Lower lobe of right lung (tissue), 2 donors: ENCODE measurements at regions not wholly inside any gene's neighbourhood (a gene's known extent, or its start where the extent isn't known, plus 50 kb on each side); places are given as distances from the start of the nearest gene placed in this dataset.

Source experiments
- ATAC-seq, 2 donors: fragments of 200-7000 bp; cut with Tn5 transposase; one replicate each; pipeline ENCODE4 v1.9.1; 2020 to 2022; ENCODE audit warnings: mild to moderate bottlenecking in 2 of 2, moderate library complexity in 2 of 2
- DNase-seq: peaks from one replicate; pipeline ENCODE4 v3.0.0-alpha.2; 2020
- H3K27ac ChIP-seq: fragments of 200-600 bp; one replicate; pipeline ENCODE4 v1.8.0; 2022
- H3K27me3 ChIP-seq: fragments of 200-600 bp; one replicate; pipeline ENCODE4 v1.8.0; 2022; ENCODE audit warnings: low read depth
- H3K36me3 ChIP-seq: fragments of 200-600 bp; one replicate; pipeline ENCODE4 v1.8.0; 2022; ENCODE audit warnings: mild to moderate bottlenecking
- H3K4me1 ChIP-seq: fragments of 200-600 bp; one replicate; pipeline ENCODE4 v1.8.0; 2022
- H3K4me3 ChIP-seq: fragments of 200-600 bp; one replicate; pipeline ENCODE4 v1.8.0; 2022; ENCODE audit warnings: mild to moderate bottlenecking
- H3K9me3 ChIP-seq: fragments of 200-600 bp; one replicate; pipeline ENCODE4 v1.8.0; 2022
- CTCF ChIP-seq: fragments of 200-600 bp; IDR thresholded peaks from one replicate; pipeline ENCODE4 v1.8.0; 2022; ENCODE audit warnings: antibody characterized with exemption, mild to moderate bottlenecking
- intact Hi-C: fragments of 100-400 bp; cut with DNase I; formaldehyde crosslinking; loops from one replicate; pipeline ENCODE4 v1.11.0; 2022
- donor health status: DM: no; HTN: yes; CAD: no; lungs with severe emphysema.

DNA sequence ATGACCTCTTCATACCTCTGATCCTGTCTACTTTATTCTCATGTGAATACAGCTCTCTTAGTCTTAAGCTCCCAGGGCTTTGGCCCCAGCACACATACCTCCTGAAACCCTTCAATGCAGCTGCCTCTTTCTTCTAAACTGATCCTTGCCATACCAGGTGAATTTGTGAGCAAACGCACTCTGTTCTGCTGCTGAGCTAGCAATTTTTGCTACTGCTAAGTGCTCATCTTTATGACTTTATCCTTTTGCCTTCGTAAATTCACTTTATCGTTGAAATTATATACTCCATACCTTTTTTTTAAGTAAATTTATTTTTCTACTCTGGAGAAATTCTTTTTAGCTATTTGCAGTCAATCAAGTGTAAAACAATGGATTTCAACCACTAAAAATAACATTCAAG, 287.7 kb downstream of the CMPK2 start:
- Histone ChIP-seq H3K9me3 (no peaks in the 10 kb centered on the region), H3K27ac (no peak overlapping the region), H3K36me3 (no peaks in the 10 kb centered on the region), H3K27me3 (no peaks in the 10 kb centered on the region), H3K4me1 (no peaks in the 10 kb centered on the region), H3K4me3 (no peak overlapping the region)
- intact Hi-C loops, result no loop called here
- no peak for TF ChIP-seq CTCF
- ATAC-seq (no peak), DNase-seq (no peak)

DNA sequence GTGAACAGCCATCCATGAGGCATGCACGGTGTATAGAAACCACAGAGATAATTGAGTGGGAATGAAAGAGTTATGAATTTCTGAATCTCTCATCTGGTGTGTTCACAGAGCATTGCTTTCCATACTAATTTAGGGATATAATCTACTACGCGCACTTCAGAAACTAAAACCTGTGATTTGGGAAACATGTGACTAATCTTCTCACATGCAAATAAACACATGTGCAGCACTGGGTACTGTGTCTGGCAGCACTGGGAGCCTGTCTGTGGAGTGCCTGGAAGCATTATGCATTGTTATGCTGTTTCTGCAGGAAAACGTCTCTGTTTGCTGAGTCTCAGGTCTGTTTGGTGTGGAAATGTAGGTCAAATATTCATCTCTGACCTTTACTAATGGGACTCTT, 287.3 kb downstream of the CMPK2 start:
- intact Hi-C loops, result no loop called here
- Histone ChIP-seq H3K4me1 (no peaks in the 10 kb centered on the region), H3K9me3 (no peaks in the 10 kb centered on the region), H3K36me3 (no peaks in the 10 kb centered on the region), H3K27ac (no peak overlapping the region), H3K4me3 (no peak overlapping the region), H3K27me3 (no peaks in the 10 kb centered on the region)
- no peak for DNase-seq
- no peak for ATAC-seq
- no peak for TF ChIP-seq CTCF

- Histone ChIP-seq H3K4me1 (no peaks in the 10 kb centered on the region), H3K36me3 (no peaks in the 10 kb centered on the region), H3K9me3 (no peaks in the 10 kb centered on the region), H3K27ac (no peak overlapping the region), H3K27me3 (no peaks in the 10 kb centered on the region), H3K4me3 (no peak overlapping the region)
- ATAC-seq (no peak), DNase-seq (no peak)
- no peak for TF ChIP-seq CTCF
- intact Hi-C loops, result no loop called here
Measured at GRCh38 chr2:6579281-6579680, 286.4 kb downstream of the CMPK2 start.

DNA sequence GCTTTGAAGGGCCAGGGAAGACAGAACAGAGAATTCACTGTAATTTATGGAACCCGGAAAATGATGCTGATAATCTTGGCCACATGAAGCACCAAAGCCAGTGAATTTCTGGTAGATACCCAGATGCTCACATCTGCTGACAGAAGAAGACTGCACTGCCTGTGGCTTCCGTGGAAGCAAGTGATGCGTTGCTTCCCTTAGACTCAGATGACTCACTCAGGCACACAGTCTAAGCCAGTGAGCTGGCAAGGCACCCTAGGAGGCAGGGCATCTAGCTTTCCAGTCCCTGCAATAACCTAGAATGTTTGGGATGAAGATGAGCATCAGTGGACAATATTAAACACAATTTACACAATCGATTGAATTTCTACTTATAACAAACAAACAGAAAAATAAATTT, 284.7 kb downstream of the CMPK2 start:
- no peak for TF ChIP-seq CTCF
- ATAC-seq (no peak), DNase-seq (no peak)
- H3K4me1 ChIP-seq, result no peaks in the 10 kb centered on the region
- intact Hi-C loops, result no loop called here
- no peak overlapping the region for H3K27ac ChIP-seq
- H3K4me3 ChIP-seq, result no peak overlapping the region
- H3K36me3 ChIP-seq, result no peaks in the 10 kb centered on the region
- no peaks in the 10 kb centered on the region for H3K27me3 ChIP-seq
- H3K9me3 ChIP-seq, result no peaks in the 10 kb centered on the region

- no peaks in the 10 kb centered on the region for H3K36me3 ChIP-seq
- H3K4me1 ChIP-seq, result no peaks in the 10 kb centered on the region
- ATAC-seq, result no peak
- no peaks in the 10 kb centered on the region for H3K27me3 ChIP-seq
- no peak overlapping the region for H3K4me3 ChIP-seq
- H3K27ac ChIP-seq, result no peak overlapping the region
- intact Hi-C loops, result no loop called here
- TF ChIP-seq CTCF, result no peak
- no peak for DNase-seq
- no peaks in the 10 kb centered on the region for H3K9me3 ChIP-seq
Measured at GRCh38 chr2:6589150-6589549, 276.6 kb downstream of the CMPK2 start.

DNA sequence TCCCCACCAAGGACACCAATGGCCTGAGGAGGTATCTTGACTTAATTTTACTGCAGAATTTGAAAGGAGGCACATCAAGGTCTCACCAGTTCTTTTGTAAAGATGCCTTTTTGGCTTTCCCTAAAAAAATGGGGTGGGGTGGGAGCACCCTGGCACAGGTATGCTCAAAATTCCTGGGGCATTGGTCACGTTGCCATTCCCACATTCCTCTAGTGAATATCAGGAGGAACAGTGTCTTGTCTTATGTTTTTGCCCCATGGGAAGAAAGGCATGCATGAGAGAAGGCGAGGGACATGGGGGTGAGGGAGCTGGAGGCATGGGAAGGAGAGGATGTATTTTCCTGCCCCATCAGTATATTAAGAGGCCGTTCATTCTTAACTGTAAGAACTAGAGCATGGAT, 275.3 kb downstream of the CMPK2 start:
- no peak for TF ChIP-seq CTCF
- intact Hi-C loops, result no loop called here
- no peaks in the 10 kb centered on the region for H3K4me1 ChIP-seq
- H3K27ac ChIP-seq, result no peak overlapping the region
- no peak for ATAC-seq
- no peak for DNase-seq
- no peaks in the 10 kb centered on the region for H3K27me3 ChIP-seq
- no peaks in the 10 kb centered on the region for H3K36me3 ChIP-seq
- no peaks in the 10 kb centered on the region for H3K9me3 ChIP-seq
- no peak overlapping the region for H3K4me3 ChIP-seq
